ENCODE measurements at regions not wholly inside any gene's neighbourhood (a gene's known extent, or its start where the extent isn't known, plus 50 kb on each side); places are given as distances from the start of the nearest gene placed in this dataset.

- TF ChIP-seq EZH2 (IDR thresholded peaks at IDR 0.05) (no peak), POLR2AphosphoS5 (IDR thresholded peaks at IDR 0.05; ENCODE audit: borderline replicate concordance, low read depth, low read length) (no peak)
Measured at GRCh38 chr18:56332371-56332770, 306.0 kb downstream of the TXNL1 start.

Measured in SK-N-MC (cell line).